Fibroblast of mammary gland (primary cell): ENCODE measurements at regions not wholly inside any gene's neighbourhood (a gene's known extent, or its start where the extent isn't known, plus 50 kb on each side); places are given as distances from the start of the nearest gene placed in this dataset.
A peak's percentile ranks its signal among the peaks of the same experiment; 100 is the strongest.

Experiments used
- DNase-seq: peaks from one replicate; pipeline ENCODE4 v3.0.0-alpha.2; 2010; ENCODE audit warnings: low read depth
- H3K4me3 ChIP-seq: 2 replicates; pipeline ENCODE4 v1.5.1; 2011; ENCODE audit warnings: low read depth, mild to moderate bottlenecking, low read length, moderate library complexity; ENCODE audit not compliant: control insufficient read depth
- CTCF ChIP-seq: conservative IDR thresholded peaks from 2 replicates; pipeline ENCODE4 v1.5.1; 2011; ENCODE audit warnings: low read depth, low read length, inconsistent platforms; ENCODE audit not compliant: control insufficient read depth, insufficient read depth

GRCh38 chr6:4274382-4275082, 139.2 kb upstream of the ECI2 start:
- no peak overlapping the region for H3K4me3 ChIP-seq
- no peak for DNase-seq
- no peak for TF ChIP-seq CTCF

- DNase-seq = no peak
- TF ChIP-seq CTCF = no peak
- no peak overlapping the region for H3K4me3 ChIP-seq
Measured at GRCh38 chr6:4272996-4273395, 137.6 kb upstream of the ECI2 start.

GRCh38 chr6:4271761-4272470, 136.5 kb upstream of the ECI2 start:
- H3K4me3 ChIP-seq = no peak overlapping the region
- TF ChIP-seq CTCF = no peak
- DNase-seq = no peak

- DNase-seq = peak; percentile 68
- no peak for TF ChIP-seq CTCF
- H3K4me3 ChIP-seq = no peak overlapping the region
Measured at GRCh38 chr6:4270776-4271175, 135.4 kb upstream of the ECI2 start.

GRCh38 chr6:4270001-4270400, 134.6 kb upstream of the ECI2 start:
- no peak for DNase-seq
- TF ChIP-seq CTCF = no peak
- no peak overlapping the region for H3K4me3 ChIP-seq

- no peak for TF ChIP-seq CTCF
- H3K4me3 ChIP-seq = no peak overlapping the region
- DNase-seq = no peak
Measured at GRCh38 chr6:4268171-4268570, 132.8 kb upstream of the ECI2 start.
